Endodermal cell (in vitro differentiated cells): ENCODE measurements at regions not wholly inside any gene's neighbourhood (a gene's known extent, or its start where the extent isn't known, plus 50 kb on each side); places are given as distances from the start of the nearest gene placed in this dataset.

Source experiments
- DNase-seq: peaks from one replicate; pipeline ENCODE4 v3.0.0-alpha.2; 2017
- H3K27ac ChIP-seq: 2 replicates; pipeline ENCODE4 v1.5.1; 2013; ENCODE audit warnings: mild to moderate bottlenecking, low read depth, low read length, moderate library complexity
- H3K27me3 ChIP-seq: 2 replicates; pipeline ENCODE4 v1.6.1; 2013; ENCODE audit warnings: mild to moderate bottlenecking, low read length, moderate library complexity; ENCODE audit not compliant: insufficient read depth, control insufficient read depth, poor library complexity, severe bottlenecking
- H3K36me3 ChIP-seq: 2 replicates; pipeline ENCODE4 v1.7.0; 2013; ENCODE audit warnings: mild to moderate bottlenecking, low read length, moderate library complexity; ENCODE audit not compliant: control insufficient read depth, insufficient read depth
- H3K4me1 ChIP-seq: one replicate; pipeline ENCODE4 v1.7.0; 2013; ENCODE audit warnings: low read length; ENCODE audit not compliant: control insufficient read depth, insufficient read depth
- H3K4me3 ChIP-seq: 2 replicates; pipeline ENCODE4 v1.5.1; 2013; ENCODE audit warnings: mild to moderate bottlenecking, low read length, moderate library complexity
- H3K9ac ChIP-seq: 2 replicates; pipeline ENCODE4 v1.6.1; 2013; ENCODE audit warnings: mild to moderate bottlenecking, low read length, moderate library complexity; ENCODE audit not compliant: poor library complexity, severe bottlenecking; ENCODE audit errors: extremely low read depth
- H3K9me3 ChIP-seq: 2 replicates; pipeline ENCODE4 v1.6.1; 2013; ENCODE audit warnings: mild to moderate bottlenecking, low read length, moderate library complexity; ENCODE audit not compliant: control insufficient read depth
- H3K27ac Mint-ChIP-seq: 2 replicates; pipeline ENCODE4 v1.8.0; 2020; ENCODE audit warnings: mixed read lengths
- H3K27me3 Mint-ChIP-seq: 2 replicates; pipeline ENCODE4 v1.8.0; 2021; ENCODE audit warnings: mild to moderate bottlenecking, mixed read lengths; ENCODE audit not compliant: insufficient read depth
- H3K36me3 Mint-ChIP-seq: 2 replicates; pipeline ENCODE4 v1.8.0; 2020; ENCODE audit warnings: low read depth, mixed read lengths
- H3K4me1 Mint-ChIP-seq: 2 replicates; pipeline ENCODE4 v1.8.0; 2020; ENCODE audit warnings: mixed read lengths
- H3K4me3 Mint-ChIP-seq: 2 replicates; pipeline ENCODE4 v1.8.0; 2020; ENCODE audit warnings: mild to moderate bottlenecking, moderate library complexity, mixed read lengths
- H3K9me3 Mint-ChIP-seq: 2 replicates; pipeline ENCODE4 v1.8.0; 2020; ENCODE audit warnings: mild to moderate bottlenecking, mixed read lengths
- CTCF ChIP-seq: fragments of 200-600 bp; sonication (generic); conservative IDR thresholded peaks from 2 replicates; pipeline ENCODE4 v1.5.0; 2021; ENCODE audit warnings: antibody characterized with exemption, mild to moderate bottlenecking
- WGBS, 2 experiments: methylation state at CpG; one replicate each; pipeline versions ENCODE4 v1.1.5 to v1.1.7; 2013; ENCODE audit warnings: missing lambda C conversion rate in 2 of 2, mixed read lengths in 1 of 2; ENCODE audit not compliant: insufficient coverage in 1 of 2, insufficient read length in 1 of 2; 5-methylcytosine and 5-hydroxymethylcytosine counted together

GRCh38 chr13:89455225-89455624 is 1784.1 kb downstream of the SLITRK5 start:
- no peak overlapping the region for H3K27ac Mint-ChIP-seq
- H3K36me3 Mint-ChIP-seq: no peaks in the 10 kb centered on the region
- Histone ChIP-seq H3K27me3 (no peaks in the 10 kb centered on the region), H3K9me3 (no peaks in the 10 kb centered on the region), H3K9ac (no peak overlapping the region), H3K36me3 (no peaks in the 10 kb centered on the region), H3K4me1 (no peaks in the 10 kb centered on the region), H3K4me3 (no peak overlapping the region), H3K27ac (no peak overlapping the region)
- TF ChIP-seq CTCF: no peak
- no peaks in the 10 kb centered on the region for H3K9me3 Mint-ChIP-seq
- no peak for DNase-seq
- no peaks in the 10 kb centered on the region for H3K27me3 Mint-ChIP-seq
- H3K4me3 Mint-ChIP-seq: no peak overlapping the region
- H3K4me1 Mint-ChIP-seq: no peaks in the 10 kb centered on the region
- WGBS, 2 experiments: 97 to 100% methylated on average over 1 of the region's 1 CpG

- Histone ChIP-seq H3K4me1 (no peaks in the 10 kb centered on the region), H3K4me3 (no peak overlapping the region), H3K9me3 (no peaks in the 10 kb centered on the region), H3K27ac (no peak overlapping the region), H3K27me3 (no peaks in the 10 kb centered on the region), H3K36me3 (no peaks in the 10 kb centered on the region), H3K9ac (no peak overlapping the region)
- no peaks in the 10 kb centered on the region for H3K9me3 Mint-ChIP-seq
- DNase-seq: no peak
- 85 to 100% methylated on average over 1 to 2 of the region's 2 CpGs for WGBS, 2 experiments
- no peak overlapping the region for H3K4me3 Mint-ChIP-seq
- no peak for TF ChIP-seq CTCF
- H3K36me3 Mint-ChIP-seq: no peaks in the 10 kb centered on the region
- H3K27me3 Mint-ChIP-seq: no peaks in the 10 kb centered on the region
- no peak overlapping the region for H3K27ac Mint-ChIP-seq
- H3K4me1 Mint-ChIP-seq: no peaks in the 10 kb centered on the region
These were observed 1784.6 kb downstream of the SLITRK5 start for GRCh38 chr13:89455741-89456140.

- H3K4me3 ChIP-seq: no peak overlapping the region
- no peak overlapping the region for H3K27ac Mint-ChIP-seq
- no peak for TF ChIP-seq CTCF
- H3K27ac ChIP-seq: no peak overlapping the region
- no peaks in the 10 kb centered on the region for H3K9me3 ChIP-seq
- H3K9me3 Mint-ChIP-seq: no peaks in the 10 kb centered on the region
- H3K36me3 Mint-ChIP-seq: no peaks in the 10 kb centered on the region
- no peaks in the 10 kb centered on the region for H3K36me3 ChIP-seq
- no peak overlapping the region for H3K4me3 Mint-ChIP-seq
- WGBS, 2 experiments: 40 to 66% methylated on average over 2 to 4 of the region's 4 CpGs
- no peak for DNase-seq
- H3K27me3 Mint-ChIP-seq: no peaks in the 10 kb centered on the region
- no peaks in the 10 kb centered on the region for H3K4me1 Mint-ChIP-seq
- H3K27me3 ChIP-seq: no peaks in the 10 kb centered on the region
- H3K9ac ChIP-seq: no peak overlapping the region
- no peaks in the 10 kb centered on the region for H3K4me1 ChIP-seq
These were observed 1786.8 kb downstream of the SLITRK5 start for GRCh38 chr13:89457977-89458376.
